Caco-2 (cell line): ENCODE measurements at regions not wholly inside any gene's neighbourhood (a gene's known extent, or its start where the extent isn't known, plus 50 kb on each side); places are given as distances from the start of the nearest gene placed in this dataset.

Experiments
- BruUV-seq: library from RNA; stranded (reverse); fragments of 400-500 nt; replicated peaks from 2 replicates; lab custom pipeline; 2021; lab: Mats Ljungman, UMichigan
- CTCF ChIA-PET: fragments of 300-600 bp; sonication (Branson Sonifier 250); formaldehyde crosslinking; loops from one replicate; lab custom pipeline; 2022; ENCODE audit warnings: antibody characterized with exemption; lab: Charles Lee
- POLR2A ChIA-PET: fragments of 300-600 bp; sonication (Branson Sonifier 250); formaldehyde crosslinking; loops from one replicate; lab custom pipeline; 2022; ENCODE audit warnings: antibody characterized with exemption; lab: Charles Lee
- DNase-seq, 2 experiments: peaks; one replicate each; pipeline versions ENCODE4 v3.0.0 to v3.0.0-alpha.2; 2020 to 2022
- H3K27me3 ChIP-seq: replicated peaks from 2 replicates; pipeline ENCODE4 v1.6.0; 2011; ENCODE audit warnings: low read length; ENCODE audit not compliant: control insufficient read depth, insufficient read depth
- H3K36me3 ChIP-seq: 2 replicates; pipeline ENCODE4 v1.5.1; 2011; ENCODE audit warnings: low read length; ENCODE audit not compliant: control insufficient read depth, insufficient read depth
- H3K4me1 ChIP-seq: fragments of 250-450 bp; sonication (Bioruptor Pico); 2 replicates; pipeline ENCODE4 v1.5.1; 2020; ENCODE audit warnings: mild to moderate bottlenecking
- H3K4me3 ChIP-seq: 2 replicates; pipeline ENCODE4 v1.5.1; 2011; ENCODE audit warnings: low read depth, mild to moderate bottlenecking, control low read depth, low read length
- H3K9me3 ChIP-seq: fragments of 250-450 bp; sonication (Bioruptor Pico); 2 replicates; pipeline ENCODE4 v1.5.1; 2020; ENCODE audit warnings: mild to moderate bottlenecking, moderate library complexity
- H3K27ac Mint-ChIP-seq: one replicate; pipeline ENCODE4 v1.8.0; 2022; ENCODE audit warnings: mixed read lengths; ENCODE audit not compliant: unreplicated experiment
- H3K27me3 Mint-ChIP-seq: one replicate; pipeline ENCODE4 v1.8.0; 2022; ENCODE audit warnings: mixed read lengths; ENCODE audit not compliant: insufficient read depth, unreplicated experiment
- H3K36me3 Mint-ChIP-seq: one replicate; pipeline ENCODE4 v1.8.0; 2022; ENCODE audit warnings: mild to moderate bottlenecking, mixed read lengths; ENCODE audit not compliant: insufficient read depth, unreplicated experiment
- H3K4me1 Mint-ChIP-seq: one replicate; pipeline ENCODE4 v1.8.0; 2022; ENCODE audit warnings: low read depth, mixed read lengths; ENCODE audit not compliant: unreplicated experiment
- H3K4me3 Mint-ChIP-seq: one replicate; pipeline ENCODE4 v1.8.0; 2022; ENCODE audit warnings: mild to moderate bottlenecking, moderate library complexity, mixed read lengths; ENCODE audit not compliant: unreplicated experiment
- H3K9me3 Mint-ChIP-seq: one replicate; pipeline ENCODE4 v1.8.0; 2022; ENCODE audit warnings: mixed read lengths; ENCODE audit not compliant: unreplicated experiment
- intact Hi-C: fragments of 100-400 bp; cut with micrococcal nuclease; formaldehyde crosslinking; loops from one replicate; pipeline ENCODE4 v1.10.0; 2022; ENCODE audit not compliant: unreplicated experiment
- TF ChIP-seq, protein P1 (sequence below), 2 experiments: fragments of 200-600 bp in 1 of 2; IDR thresholded peaks; 1 replicate in 1 of 2; 2 replicates in 1 of 2; pipeline versions ENCODE4 v1.5.1 to v1.8.0; 2011 to 2022; ENCODE audit warnings: antibody characterized with exemption in 1 of 2, control low read depth in 1 of 2, inconsistent platforms in 1 of 2, low read depth in 1 of 2, low read length in 1 of 2, mild to moderate bottlenecking in 1 of 2, moderate library complexity in 1 of 2; ENCODE audit not compliant: insufficient read depth in 1 of 2, severe bottlenecking in 1 of 2, unreplicated experiment in 1 of 2

DNA sequence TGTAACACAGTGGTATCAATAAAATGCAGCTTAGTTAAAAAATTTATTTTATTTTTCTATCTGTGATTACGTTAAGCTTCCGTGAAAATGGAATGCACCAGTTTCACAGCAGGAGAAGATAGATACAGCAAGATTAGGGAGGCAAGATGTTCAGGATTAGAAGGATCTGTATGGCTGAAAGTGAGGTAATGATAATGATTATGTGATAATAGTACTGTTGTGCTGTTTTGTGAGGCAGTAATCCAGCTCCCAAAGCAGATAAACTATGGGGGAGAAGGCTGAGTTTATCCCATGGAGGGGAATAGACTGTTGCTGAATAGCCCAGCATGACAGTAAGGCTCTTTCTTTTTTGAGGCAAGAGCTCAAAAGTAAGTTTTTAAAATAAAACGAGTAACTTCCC, 216.1 kb upstream of the PRPS1L1 start:
- CTCF ChIA-PET = no interaction called here
- peaks cover 16% of the 10 kb centered on the region for H3K9me3 Mint-ChIP-seq
- no peak for DNase-seq

GRCh38 chr7:18250133-18250532, 222.5 kb upstream of the PRPS1L1 start:
- Mint-ChIP-seq H3K9me3 (peaks cover 22% of the 10 kb centered on the region), H3K36me3 (no peaks in the 10 kb centered on the region), H3K4me1 (no peaks in the 10 kb centered on the region), H3K4me3 (no peak overlapping the region), H3K27me3 (no peaks in the 10 kb centered on the region), H3K27ac (no peak overlapping the region)
- ChIA-PET CTCF (no interaction called here), POLR2A (no interaction called here)
- no peaks in the 10 kb centered on the region for H3K4me1 ChIP-seq
- H3K27me3 ChIP-seq = no peaks in the 10 kb centered on the region
- no TSS peak for BruUV-seq
- no peaks in the 10 kb centered on the region for H3K36me3 ChIP-seq
- intact Hi-C loops = no loop called here
- H3K9me3 ChIP-seq = 0 out of 2 replicates have a peak, but pooled peaks cover 13% of the 10 kb centered on the region
- no peak for DNase-seq
- TF ChIP-seq, protein P1, sequence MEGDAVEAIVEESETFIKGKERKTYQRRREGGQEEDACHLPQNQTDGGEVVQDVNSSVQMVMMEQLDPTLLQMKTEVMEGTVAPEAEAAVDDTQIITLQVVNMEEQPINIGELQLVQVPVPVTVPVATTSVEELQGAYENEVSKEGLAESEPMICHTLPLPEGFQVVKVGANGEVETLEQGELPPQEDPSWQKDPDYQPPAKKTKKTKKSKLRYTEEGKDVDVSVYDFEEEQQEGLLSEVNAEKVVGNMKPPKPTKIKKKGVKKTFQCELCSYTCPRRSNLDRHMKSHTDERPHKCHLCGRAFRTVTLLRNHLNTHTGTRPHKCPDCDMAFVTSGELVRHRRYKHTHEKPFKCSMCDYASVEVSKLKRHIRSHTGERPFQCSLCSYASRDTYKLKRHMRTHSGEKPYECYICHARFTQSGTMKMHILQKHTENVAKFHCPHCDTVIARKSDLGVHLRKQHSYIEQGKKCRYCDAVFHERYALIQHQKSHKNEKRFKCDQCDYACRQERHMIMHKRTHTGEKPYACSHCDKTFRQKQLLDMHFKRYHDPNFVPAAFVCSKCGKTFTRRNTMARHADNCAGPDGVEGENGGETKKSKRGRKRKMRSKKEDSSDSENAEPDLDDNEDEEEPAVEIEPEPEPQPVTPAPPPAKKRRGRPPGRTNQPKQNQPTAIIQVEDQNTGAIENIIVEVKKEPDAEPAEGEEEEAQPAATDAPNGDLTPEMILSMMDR (IDR thresholded peaks at IDR 0.05; ENCODE audit: insufficient read depth in 1 of 2, low read depth in 1 of 2, low read length in 1 of 2, severe bottlenecking in 1 of 2, unreplicated experiment in 1 of 2) = no peak
- no peak overlapping the region for H3K4me3 ChIP-seq

More for the DNA sequence above, 216.1 kb upstream of the PRPS1L1 start:
- Mint-ChIP-seq H3K36me3 (no peaks in the 10 kb centered on the region), H3K4me1 (no peaks in the 10 kb centered on the region), H3K27ac (no peak overlapping the region), H3K27me3 (no peaks in the 10 kb centered on the region), H3K4me3 (no peak overlapping the region)
- Histone ChIP-seq H3K9me3 (no peaks in the 10 kb centered on the region), H3K36me3 (no peaks in the 10 kb centered on the region), H3K27me3 (no peaks in the 10 kb centered on the region; the same call in 1 of the 2 replicates), H3K4me1 (no peaks in the 10 kb centered on the region), H3K4me3 (no peak overlapping the region)
- POLR2A ChIA-PET = no interaction called here
- intact Hi-C loops = no loop called here
- BruUV-seq = no TSS peak
- TF ChIP-seq, protein P1 (IDR thresholded peaks at IDR 0.05; ENCODE audit: insufficient read depth in 1 of 2, low read depth in 1 of 2, low read length in 1 of 2, severe bottlenecking in 1 of 2, unreplicated experiment in 1 of 2) = no peak

GRCh38 chr7:18257711-18258110, 230.1 kb upstream of the PRPS1L1 start:
- intact Hi-C loops = no loop called here
- TF ChIP-seq, protein P1 (IDR thresholded peaks at IDR 0.05; ENCODE audit: insufficient read depth in 1 of 2, low read depth in 1 of 2, low read length in 1 of 2, severe bottlenecking in 1 of 2, unreplicated experiment in 1 of 2) = no peak

More at GRCh38 chr7:18257711-18258110, 230.1 kb upstream of the PRPS1L1 start:
- Mint-ChIP-seq H3K27ac (no peak overlapping the region), H3K4me1 (no peaks in the 10 kb centered on the region), H3K27me3 (no peaks in the 10 kb centered on the region), H3K4me3 (no peak overlapping the region), H3K36me3 (no peaks in the 10 kb centered on the region), H3K9me3 (peaks cover 19% of the 10 kb centered on the region)
- no TSS peak for BruUV-seq
- POLR2A ChIA-PET = no interaction called here
- H3K4me1 ChIP-seq = no peaks in the 10 kb centered on the region
- DNase-seq = no peak
- H3K4me3 ChIP-seq = no peak overlapping the region
- H3K27me3 ChIP-seq = no peaks in the 10 kb centered on the region
- peaks cover 21% of the 10 kb centered on the region for H3K9me3 ChIP-seq
- H3K36me3 ChIP-seq = no peaks in the 10 kb centered on the region
- CTCF ChIA-PET = no interaction called here
